GM18867 (cell line): ENCODE measurements at regions not wholly inside any gene's neighbourhood (a gene's known extent, or its start where the extent isn't known, plus 50 kb on each side); places are given as distances from the start of the nearest gene placed in this dataset.

Source experiments
- ATAC-seq: cut with Tn5 transposase; IDR thresholded peaks from one replicate; pipeline ENCODE4 v1.9.1; 2021; ENCODE audit warnings: mild to moderate bottlenecking, moderate library complexity; ENCODE audit not compliant: unreplicated experiment

DNA sequence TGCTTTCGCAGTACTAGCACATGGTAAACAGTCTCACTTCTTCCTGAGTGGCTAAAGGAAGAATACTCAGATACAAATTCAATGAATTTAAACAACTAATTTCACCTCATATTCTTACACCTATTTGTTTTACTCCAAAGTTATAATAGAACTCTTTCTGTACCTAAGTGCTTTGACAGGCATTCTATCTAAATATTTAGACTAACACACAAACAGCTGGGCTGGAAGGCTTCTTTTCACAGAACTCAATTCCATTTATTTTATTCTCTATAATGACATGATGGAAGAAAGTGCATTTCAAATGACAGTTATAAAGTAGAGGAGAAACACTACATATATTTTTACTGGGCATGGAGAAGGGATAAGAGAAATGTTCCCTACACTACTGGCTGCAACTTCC lies 384.9 kb upstream of the SPTLC3 start:
- no peak for ATAC-seq

GRCh38 chr20:12627485-12627884 lies 381.3 kb upstream of the SPTLC3 start:
- ATAC-seq: no peak

DNA sequence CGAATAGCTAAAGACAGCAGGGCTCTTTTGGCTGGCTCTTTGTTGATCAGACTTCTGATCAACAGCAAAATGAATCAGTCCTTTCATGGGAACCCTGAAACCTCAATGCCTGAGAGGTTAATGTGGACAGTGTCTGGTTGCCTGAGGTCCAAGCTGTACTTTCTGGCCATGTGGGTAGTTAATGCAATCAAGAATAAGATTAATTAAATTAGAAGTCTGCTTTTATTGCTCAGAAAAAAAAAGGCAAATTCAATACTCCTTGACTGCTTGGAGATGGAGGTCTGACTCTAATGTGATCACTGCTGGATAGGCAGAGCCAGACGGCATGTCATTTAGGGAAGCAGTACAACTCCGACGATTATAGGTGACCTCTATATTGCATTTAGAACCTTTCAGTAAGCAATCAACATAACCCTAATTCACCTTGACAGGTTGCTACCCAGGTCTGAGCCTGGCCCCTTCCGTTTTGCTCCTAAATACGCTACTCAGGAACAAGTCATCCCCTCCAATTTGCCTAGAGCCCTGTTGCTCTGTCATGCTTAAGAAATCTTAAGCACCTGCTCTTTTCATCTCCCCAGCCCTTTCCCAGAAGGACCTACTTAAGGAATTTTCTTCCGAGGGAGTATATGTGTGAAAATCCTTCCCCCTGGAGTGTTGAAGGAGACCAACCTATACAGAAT lies 370.0 kb upstream of the SPTLC3 start:
- ATAC-seq: no peak

DNA sequence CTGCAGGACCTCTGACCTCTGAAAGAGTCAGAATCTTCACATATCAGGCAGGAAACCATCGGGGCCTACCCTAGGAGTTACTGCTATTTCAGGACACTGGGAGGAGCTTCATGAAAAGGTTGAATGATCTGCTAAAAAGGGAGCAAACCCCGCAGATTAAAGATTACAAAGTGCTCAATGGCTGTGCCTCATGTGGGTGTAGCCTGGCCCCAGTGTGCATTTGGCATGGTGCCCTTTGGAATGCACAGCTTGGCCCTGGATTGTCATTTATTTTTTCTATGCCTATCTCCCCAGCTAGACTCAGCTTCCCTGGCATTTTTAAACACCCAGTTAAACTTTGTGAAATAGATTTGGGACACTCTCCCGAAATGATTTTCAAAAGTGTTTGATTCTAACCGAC lies 368.5 kb upstream of the SPTLC3 start:
- no peak for ATAC-seq

DNA sequence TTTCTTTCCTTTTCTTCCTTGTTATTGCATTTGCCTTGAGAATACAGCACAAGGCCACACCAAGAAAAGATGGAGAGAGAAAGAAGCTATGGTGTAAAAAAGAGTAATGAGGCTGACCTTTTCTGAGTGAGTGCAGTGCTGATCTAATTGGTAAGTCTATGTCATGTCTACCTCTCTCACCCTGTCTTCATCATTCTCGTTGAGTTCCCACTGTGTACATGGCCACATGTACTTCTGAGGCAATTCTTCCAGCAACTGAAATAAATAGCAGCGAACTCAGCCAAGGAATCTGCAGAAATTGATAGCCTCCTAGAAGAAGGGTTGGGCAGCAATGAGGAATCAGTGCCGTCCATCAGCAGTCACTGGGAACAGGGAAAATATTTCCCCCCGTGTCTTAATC lies 367.2 kb upstream of the SPTLC3 start:
- ATAC-seq: no peak

DNA sequence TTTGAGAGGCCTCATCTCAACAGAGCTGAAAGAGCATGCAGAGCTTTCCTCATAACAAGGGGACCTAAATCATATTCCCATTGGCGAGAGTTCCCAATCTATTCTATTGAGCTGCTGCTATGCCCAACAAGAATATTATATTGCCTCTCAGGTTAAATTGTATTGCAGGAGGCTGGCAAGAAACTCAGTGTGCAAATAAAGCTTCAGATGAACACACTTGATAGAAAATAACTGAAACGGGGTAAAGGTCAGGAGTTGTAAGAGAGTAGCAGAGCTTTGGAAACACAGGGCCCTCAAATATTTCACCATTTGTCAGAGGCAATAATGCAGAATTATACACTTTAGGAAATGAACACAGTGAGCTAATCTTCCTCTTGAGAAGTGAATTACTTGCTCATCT lies 364.3 kb upstream of the SPTLC3 start:
- ATAC-seq: no peak

DNA sequence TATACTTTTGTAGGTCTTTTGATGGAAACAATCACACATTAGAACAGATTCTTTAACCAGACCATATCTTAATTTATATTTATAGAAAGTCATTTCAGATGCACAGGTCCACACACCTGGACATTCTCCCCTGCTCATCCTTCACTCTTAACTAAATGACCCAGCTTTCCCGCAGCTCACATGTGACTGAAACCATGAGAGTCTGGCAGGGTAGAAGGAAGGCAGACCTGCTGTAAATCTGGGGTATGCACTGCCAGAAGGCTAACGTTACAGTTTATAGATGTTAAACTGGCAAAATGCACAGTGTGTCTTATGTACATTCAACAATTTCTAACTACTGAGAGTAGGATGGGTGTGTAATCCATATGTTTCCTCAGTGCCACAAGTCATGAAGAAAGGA lies 359.5 kb upstream of the SPTLC3 start:
- ATAC-seq: no peak

GRCh38 chr20:12653642-12654041 lies 355.1 kb upstream of the SPTLC3 start:
- ATAC-seq: no peak

- no peak for ATAC-seq
Observed at GRCh38 chr20:12659942-12660341, 348.8 kb upstream of the SPTLC3 start.

DNA sequence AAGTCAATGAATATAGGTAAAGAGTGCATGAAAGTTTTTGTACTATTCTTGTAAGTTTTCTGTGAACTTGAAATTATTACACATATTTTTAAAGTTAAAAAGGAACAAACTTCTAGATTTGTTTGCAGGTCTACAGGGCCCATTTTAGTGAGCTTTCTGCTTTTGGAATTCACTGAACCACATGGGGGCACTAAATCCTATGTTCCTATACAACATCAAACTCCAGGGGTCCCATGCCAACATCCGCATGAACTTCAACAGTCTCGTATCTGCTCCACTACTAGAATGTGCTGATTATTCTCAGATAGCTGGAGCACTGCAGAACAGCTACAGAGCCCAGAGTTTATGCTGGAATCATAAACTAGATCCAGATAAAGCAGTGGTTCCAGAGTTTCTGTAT lies 347.9 kb upstream of the SPTLC3 start:
- ATAC-seq: no peak

DNA sequence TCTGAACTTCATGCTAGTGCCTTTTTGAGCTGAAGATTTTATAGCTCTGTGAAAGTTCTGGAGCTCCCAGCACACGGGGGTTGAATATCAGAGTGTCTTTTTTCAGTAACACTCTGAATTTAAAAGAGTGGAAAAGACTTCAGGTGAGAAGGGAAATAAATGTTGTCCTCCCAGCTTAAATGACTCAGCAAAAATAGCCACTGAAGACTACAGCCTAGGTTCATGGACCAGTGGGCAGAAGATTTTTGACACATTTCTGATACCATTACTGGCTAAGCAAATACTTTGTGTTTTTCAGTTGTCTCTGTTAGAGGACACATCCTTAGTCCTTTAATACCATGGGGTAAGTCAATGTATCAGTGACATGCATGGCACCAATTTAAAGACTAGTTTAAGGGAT lies 338.5 kb upstream of the SPTLC3 start:
- ATAC-seq: no peak

DNA sequence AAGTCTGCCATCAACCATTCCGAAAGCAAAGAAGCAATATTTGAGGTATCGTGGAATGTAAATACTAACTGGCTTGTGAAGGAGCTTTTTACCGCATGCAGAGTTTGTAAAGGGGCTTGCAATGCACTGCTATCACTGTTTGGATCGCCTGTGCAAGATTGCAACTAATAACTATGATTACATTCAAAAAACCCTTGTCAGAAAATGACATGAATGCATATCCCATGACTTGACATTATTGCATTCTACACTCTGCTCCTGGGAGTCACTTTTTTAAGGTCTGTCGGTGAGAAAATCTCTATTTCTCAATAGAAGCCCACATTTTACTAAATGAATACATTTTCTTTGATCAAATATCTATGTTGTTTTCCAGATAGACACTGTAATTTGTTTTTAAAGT lies 335.4 kb upstream of the SPTLC3 start:
- ATAC-seq: no peak

DNA sequence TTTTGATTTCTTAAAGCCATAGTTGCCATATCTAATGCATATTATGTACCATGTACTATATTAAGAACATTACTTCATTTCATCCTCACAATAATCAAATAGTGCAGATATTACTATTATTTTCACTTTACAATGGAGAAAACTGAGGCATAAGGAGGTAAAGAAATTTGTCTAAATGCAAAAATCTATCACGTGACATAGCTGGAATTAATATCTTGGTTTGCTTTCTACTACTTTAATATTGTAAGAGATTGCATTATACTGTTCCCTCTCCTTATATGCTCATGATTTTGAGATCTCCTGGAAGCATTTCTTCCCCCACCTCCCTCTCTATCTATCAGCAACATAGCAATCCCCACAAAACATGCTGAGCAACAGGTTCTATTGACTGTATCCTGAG lies 330.8 kb upstream of the SPTLC3 start:
- no peak for ATAC-seq

DNA sequence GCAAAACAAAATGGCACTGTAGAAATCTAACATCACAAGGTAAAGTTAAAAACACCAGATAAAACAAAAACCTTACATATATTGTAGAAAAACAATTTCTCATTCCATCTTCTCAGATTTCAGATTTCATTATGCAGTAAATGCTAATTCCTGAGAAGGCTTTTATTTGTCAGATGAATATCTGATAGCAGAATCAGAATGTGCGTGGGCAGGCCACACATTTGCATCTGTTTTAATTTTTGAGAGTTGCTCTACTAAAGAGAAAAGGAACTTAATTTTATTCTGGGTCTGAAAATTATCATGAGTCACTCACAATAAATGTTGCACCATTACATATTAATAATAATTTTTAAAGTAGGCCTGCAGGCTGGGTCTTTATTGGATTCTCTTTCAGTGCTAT lies 329.3 kb upstream of the SPTLC3 start:
- ATAC-seq: no peak

- no peak for ATAC-seq
Observed at GRCh38 chr20:12682613-12683012, 326.2 kb upstream of the SPTLC3 start.

DNA sequence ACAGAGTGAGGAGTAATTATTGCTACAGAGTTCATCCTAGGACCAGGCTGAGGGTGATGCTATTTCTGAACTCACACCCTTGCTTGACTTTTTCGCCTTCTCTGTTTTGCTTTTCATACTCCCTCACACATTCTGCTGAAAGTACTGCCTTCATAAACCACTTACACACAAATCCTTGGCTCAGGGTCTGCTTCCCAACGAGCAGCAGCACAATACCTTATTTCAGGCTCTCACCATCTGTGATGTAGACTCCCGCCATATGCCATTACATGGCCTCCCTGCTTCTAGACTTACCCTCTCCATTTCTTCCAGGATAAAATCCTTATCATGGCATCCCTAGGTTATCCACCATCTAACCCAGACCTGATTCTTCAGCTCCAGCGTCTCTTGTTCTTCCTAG lies 321.3 kb upstream of the SPTLC3 start:
- no peak for ATAC-seq

DNA sequence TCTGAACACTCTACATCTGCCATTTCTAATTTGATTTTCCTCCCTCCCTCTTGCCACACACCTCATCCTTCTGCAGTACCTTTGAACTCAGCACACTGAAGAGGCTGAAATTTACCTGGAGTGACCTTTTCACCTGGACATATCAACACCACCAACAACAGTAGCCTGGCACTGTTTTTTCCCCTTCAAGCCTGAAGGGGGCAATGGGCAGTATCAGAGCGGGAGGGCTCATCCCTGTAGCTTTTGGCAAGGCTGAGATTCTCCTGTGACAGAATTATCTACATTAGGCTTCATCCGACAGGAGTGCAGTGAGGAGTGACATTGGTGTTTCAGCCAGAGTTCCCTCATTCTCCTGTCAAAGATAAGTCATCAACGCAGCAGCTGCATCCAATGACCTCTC lies 312.8 kb upstream of the SPTLC3 start:
- no peak for ATAC-seq

- ATAC-seq: peak; percentile 38
Observed at GRCh38 chr20:12698817-12699216, 310.0 kb upstream of the SPTLC3 start.

DNA sequence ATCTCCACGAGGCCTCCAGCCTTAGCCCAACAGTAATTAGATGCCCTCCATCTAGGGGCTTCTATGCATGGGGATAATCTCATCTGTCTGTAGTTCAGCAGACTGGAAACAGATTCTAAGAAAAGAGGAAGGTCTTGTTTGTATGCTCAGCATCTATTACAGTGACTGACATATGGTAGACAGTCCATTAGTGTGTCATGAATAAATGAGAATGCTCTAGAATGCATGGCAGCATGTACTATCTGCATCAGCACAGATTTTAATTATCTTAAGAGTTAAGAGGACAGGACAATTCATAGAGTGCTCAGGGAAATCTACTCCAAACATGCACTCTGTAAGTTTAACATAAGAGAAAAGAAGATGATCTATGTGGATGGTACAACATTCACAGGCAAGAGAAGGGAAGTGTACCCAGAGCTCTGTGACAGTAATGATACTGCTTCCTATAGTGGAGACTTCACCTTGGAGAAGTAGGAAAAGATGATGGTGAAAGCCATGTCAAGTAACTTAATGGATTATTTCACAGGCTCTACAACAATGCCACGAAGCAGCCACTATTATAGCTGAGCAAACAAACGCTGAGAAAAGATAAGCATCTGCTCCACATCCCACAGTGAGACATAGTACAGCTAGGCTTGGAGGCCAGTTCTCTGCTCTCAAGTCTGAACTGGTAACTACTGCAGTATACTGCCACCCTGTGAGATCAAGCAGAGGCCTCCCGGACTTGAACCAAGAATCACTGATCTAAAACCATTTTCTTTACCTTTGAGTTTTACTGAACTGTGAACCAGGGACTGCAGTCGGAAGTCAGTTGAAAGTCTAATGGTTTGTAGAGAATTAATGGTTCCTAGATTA lies 309.2 kb upstream of the SPTLC3 start:
- ATAC-seq: no peak

GRCh38 chr20:12700701-12701100 lies 308.1 kb upstream of the SPTLC3 start:
- ATAC-seq: no peak

DNA sequence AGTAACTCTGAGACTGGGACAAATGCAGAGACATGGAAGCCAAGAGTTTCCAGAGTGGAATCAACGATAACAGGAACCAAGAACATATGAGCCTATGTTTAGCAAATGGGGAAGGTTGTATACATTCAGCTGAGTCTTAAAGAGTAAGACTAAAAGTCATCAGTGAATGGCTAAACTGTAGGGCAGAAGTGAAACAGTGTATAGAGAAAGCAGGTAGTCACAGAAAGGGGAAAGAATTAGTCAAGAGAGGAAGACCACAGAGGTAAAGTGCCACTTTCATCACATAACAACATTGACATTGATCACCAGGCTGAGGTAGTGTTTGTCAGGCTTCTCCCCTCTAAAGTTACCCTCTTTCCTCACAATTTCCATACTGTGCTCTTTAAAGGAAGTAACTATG lies 306.5 kb upstream of the SPTLC3 start:
- ATAC-seq: peak; percentile 50

DNA sequence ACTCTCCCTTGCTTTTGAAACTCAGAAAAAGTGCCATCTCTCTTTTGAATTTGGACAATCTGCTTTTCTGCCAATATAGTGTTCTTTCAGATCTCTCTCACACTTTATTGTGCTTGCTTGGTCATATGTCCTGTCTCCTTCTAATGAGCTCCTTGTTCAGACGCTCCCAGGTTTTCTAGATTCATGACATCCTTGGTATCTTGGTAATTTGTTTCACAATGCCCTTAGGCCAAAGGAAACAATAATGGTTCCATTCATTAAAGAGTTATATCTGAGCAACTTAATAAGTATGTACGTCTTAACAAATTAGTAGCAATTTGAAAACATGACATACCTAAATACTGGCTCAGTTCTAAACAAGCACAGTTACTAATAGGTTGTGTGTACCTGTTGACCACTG lies 293.4 kb upstream of the SPTLC3 start:
- ATAC-seq: no peak
